ENCODE measurements at regions not wholly inside any gene's neighbourhood (a gene's known extent, or its start where the extent isn't known, plus 50 kb on each side); places are given as distances from the start of the nearest gene placed in this dataset.

DNA sequence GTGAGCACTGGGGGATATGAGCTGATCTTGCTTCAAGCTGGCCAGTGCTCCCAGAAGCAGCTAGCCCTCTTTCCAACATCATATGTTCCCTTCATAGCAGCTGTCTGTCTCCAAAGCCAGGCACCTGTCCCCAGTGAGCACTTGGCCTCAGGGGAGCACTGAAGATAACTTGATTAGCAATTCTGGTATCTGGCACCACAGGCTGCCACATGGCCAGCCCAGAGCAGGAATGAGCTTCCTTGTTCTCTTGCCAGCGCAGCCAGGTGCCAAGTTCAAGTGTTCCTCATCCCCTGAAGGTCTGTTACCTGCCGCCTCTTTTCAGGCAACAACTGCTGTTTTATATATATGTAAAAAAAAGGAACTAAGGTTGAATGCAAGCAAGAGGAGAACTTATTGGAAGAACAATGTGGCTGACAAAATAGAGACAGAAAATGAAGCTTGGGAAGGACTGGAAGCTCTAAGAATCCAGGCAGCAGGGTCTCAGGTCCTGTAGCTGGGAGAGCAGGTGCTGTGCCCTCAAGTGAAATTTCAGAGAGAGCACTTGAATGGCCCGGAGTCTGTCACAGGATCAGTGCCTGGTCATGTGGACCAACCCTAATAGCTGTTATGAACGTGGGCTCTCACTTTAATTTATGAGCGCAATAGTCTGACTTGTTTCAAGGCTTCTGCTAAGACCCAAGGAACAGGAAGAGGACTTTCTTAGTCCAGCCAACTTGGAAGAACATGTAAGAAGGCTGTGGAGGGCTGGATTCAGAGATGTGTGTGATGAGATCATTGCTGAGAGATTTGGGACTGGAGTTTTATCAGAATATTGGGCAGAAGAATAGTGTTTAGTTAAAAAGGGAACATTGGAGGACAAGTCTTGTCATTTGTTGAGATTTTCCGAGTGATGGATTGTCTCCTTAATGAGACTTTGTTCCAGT is 267.2 kb downstream of the GLRX3 start:
- Mint-ChIP-seq H3K27me3 (ENCODE audit: low read depth) (peaks cover 2% of the 10 kb centered on the region), H3K4me3 (no peak overlapping the region), H3K9me3 (no peaks in the 10 kb centered on the region), H3K4me1 (ENCODE audit: low read depth) (no peaks in the 10 kb centered on the region), H3K36me3 (ENCODE audit: insufficient read depth) (no peaks in the 10 kb centered on the region)
- DNase-seq (no peak), ATAC-seq (no peak)

DNA sequence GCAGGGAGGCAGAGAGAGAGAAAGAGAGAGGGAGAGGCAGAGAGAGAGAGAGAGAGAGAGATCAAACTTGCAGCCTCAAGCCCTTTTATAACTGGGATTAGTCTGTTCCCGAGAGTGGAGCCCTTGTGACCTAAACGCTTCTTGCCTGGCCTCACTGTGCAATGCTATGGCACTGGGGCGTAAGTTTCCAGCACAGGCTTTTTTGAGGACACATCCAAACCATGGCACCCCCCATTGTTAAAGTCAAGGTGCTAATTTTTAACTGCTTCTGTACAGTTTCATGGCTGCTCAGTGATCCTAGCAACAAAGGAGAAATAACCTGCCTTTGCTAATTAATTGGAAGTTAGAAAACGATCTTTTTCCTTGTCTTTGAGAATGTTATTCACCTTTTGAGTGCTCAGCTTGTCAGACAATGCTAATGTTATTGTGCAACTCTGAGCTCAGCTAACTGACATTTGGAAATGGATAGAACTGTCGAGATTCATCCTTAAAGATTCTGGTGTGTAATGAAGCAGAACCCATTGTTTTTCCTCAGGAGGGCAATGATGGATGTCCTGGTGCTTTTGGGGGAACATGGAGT is 268.4 kb downstream of the GLRX3 start:
- ATAC-seq (no peak), DNase-seq (no peak)
- peaks cover 2% of the 10 kb centered on the region for H3K27me3 Mint-ChIP-seq (ENCODE audit: low read depth)
- H3K4me3 Mint-ChIP-seq = no peak overlapping the region
- H3K36me3 Mint-ChIP-seq (ENCODE audit: insufficient read depth) = no peaks in the 10 kb centered on the region
- H3K9me3 Mint-ChIP-seq = no peaks in the 10 kb centered on the region
- H3K4me1 Mint-ChIP-seq (ENCODE audit: low read depth) = no peaks in the 10 kb centered on the region

DNA sequence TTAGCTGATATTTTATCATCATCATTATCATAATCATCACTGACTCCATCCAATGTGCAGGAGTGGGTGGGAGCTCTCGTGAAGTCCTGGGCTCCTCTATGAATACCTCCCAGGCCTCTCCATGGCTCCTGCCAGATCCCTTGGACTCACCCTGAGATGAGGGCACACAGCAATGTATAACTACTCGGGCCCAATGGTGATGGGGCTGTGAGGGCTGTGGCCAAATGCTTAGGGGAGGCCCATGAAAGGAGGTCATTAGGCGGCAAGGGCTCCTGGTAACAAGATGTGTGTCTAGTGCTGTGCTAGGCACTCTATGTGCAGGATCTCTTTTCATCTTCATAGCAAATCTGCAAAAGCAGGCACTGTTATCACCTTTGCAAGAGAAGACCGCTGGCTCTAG is 270.9 kb downstream of the GLRX3 start:
- no peak for ATAC-seq
- H3K4me3 Mint-ChIP-seq = no peak overlapping the region
- DNase-seq = no peak
- H3K27me3 Mint-ChIP-seq (ENCODE audit: low read depth) = peaks cover 2% of the 10 kb centered on the region
- no peaks in the 10 kb centered on the region for H3K36me3 Mint-ChIP-seq (ENCODE audit: insufficient read depth)
- no peaks in the 10 kb centered on the region for H3K9me3 Mint-ChIP-seq
- no peaks in the 10 kb centered on the region for H3K4me1 Mint-ChIP-seq (ENCODE audit: low read depth)

DNA sequence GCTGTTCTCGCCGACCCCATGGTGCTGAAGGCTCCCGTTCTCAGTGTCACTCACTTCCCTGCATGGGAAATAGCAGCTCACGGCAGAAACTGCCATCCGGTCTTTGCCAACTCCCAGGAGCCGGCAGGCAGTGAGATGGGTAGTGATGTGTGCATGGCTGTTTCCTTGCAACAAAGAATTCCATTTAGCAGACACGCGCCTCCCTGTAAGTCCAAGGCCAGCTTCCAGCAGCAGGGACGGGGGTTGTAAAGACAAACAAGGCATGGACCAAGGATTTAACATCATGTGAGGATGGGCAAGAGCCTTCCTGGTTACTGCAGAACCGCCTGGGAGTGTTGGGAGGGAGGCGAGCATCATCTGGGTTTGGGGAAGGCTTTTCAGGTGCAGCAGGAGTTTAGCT is 273.1 kb downstream of the GLRX3 start:
- H3K4me3 Mint-ChIP-seq = no peak overlapping the region

DNA sequence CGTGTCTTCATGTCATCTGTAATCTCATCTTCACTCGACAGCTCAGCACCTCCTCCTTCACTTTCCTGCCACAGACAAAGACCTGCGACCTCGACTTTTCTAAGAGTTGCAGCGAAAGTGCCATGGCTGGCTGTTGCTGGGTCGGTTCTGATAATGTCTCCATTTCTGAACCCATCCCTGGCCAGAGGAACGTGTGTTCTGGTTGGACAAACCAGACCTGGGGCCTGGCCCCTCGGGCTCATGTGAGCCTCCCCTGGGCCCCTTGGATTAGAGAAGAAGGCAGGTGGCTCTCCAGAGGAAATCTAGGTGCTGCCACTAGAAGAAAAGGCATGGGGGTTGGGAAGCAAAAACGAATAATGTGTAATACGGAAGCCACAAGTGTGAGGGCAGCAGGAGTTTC is 273.7 kb downstream of the GLRX3 start:
- Mint-ChIP-seq H3K27me3 (ENCODE audit: low read depth) (peaks cover 2% of the 10 kb centered on the region), H3K4me3 (no peak overlapping the region), H3K4me1 (ENCODE audit: low read depth) (no peaks in the 10 kb centered on the region), H3K36me3 (ENCODE audit: insufficient read depth) (no peaks in the 10 kb centered on the region), H3K9me3 (no peaks in the 10 kb centered on the region)
- DNase-seq (no peak), ATAC-seq (no peak)

More for the DNA sequence above, 273.1 kb downstream of the GLRX3 start:
- no peak for ATAC-seq
- no peaks in the 10 kb centered on the region for H3K9me3 Mint-ChIP-seq
- no peaks in the 10 kb centered on the region for H3K36me3 Mint-ChIP-seq (ENCODE audit: insufficient read depth)
- DNase-seq = no peak
- H3K4me1 Mint-ChIP-seq (ENCODE audit: low read depth) = no peaks in the 10 kb centered on the region
- H3K27me3 Mint-ChIP-seq (ENCODE audit: low read depth) = peaks cover 2% of the 10 kb centered on the region

DNA sequence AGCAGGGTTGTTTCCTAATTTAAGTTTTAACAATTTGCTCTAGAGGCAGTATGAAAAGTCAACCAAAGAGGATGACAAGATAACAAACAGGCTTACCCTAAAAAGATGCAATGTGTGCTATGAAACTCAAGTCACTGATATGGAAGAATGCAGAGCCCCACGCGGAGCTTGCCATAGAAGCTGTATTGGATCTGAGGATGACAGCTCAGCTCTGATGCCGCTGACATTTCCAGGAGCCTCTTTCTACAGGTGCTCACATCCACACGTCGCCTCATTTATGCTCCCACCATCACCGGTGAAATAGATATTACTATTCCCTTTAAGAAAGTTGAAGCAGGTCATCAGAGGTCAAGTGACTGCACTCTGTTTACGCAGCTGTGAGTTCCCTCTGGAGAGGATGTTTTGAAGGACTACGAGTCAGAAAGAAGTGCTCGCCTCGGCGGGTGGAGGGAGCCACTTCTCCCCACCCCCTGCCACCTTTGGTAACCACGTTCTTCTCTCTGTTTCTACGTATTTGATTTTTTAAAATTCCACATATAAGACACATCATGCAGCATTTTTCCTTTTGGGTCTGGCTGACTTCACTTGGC is 275.4 kb downstream of the GLRX3 start:
- no peak for ATAC-seq
- DNase-seq = no peak
- Mint-ChIP-seq H3K4me1 (ENCODE audit: low read depth) (no peaks in the 10 kb centered on the region), H3K4me3 (no peak overlapping the region), H3K36me3 (ENCODE audit: insufficient read depth) (no peaks in the 10 kb centered on the region), H3K9me3 (no peaks in the 10 kb centered on the region), H3K27me3 (ENCODE audit: low read depth) (no peaks in the 10 kb centered on the region)

DNA sequence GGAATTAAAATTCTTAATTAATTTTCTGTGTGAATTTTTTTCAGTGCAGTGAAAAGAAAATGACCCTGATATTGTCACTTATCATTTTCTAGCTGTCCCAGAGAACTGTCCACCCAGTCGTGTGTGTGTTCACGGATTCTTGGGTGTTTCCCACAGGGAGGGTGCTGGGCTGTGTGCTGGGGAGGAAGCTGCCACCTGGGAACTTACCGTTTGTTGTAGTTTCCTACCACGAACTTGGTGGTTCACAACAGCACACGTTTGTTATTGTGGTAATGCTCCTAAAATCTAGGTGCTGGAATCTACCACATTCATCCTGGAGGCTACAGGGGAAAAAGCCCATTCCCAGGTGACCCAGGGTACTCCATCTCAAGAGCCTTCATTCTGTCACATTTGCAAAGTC is 276.1 kb downstream of the GLRX3 start:
- no peaks in the 10 kb centered on the region for H3K9me3 Mint-ChIP-seq
- DNase-seq (no peak), ATAC-seq (no peak)
- no peaks in the 10 kb centered on the region for H3K4me1 Mint-ChIP-seq (ENCODE audit: low read depth)
- H3K36me3 Mint-ChIP-seq (ENCODE audit: insufficient read depth) = no peaks in the 10 kb centered on the region
- no peak overlapping the region for H3K4me3 Mint-ChIP-seq
- H3K27me3 Mint-ChIP-seq (ENCODE audit: low read depth) = no peaks in the 10 kb centered on the region

DNA sequence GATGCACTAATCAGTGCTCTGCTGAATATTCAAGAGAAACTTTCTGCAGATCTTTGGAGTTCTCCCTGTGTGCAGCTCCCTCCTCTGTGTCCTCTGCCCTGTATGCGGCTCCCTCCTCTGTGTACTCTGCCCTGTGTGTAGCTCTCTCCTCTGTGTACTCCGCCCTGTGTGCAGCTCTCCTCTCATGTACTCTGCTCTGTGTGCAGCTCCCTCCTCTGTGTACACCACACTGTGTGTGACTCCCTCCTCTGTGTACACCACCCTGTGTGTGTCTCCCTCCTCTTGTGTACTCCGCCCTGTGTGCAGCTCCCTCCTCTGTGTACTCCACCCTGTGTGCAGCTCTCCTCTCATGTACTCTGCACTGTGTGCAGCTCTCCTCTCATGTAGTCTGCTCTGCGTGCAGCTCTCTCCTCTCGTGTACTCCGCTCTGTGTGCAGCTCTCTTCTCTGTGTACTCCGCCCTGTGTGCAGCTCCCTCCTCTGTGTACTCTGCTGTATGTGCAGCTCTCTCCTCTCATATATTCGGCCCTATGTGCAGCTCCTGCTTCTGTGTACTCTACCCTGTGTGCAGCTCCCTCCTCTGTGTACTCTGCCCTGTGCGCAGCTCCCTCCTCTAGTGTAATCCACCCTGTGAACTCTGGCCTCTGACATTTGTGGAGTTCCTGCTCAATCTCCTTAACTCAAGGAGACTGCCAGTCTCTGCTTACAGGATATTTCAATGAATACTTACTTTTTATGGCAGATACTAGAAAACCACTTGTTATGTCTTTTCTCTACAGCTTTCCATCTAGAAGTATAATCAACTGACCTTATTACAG is 280.4 kb downstream of the GLRX3 start:
- H3K36me3 Mint-ChIP-seq (ENCODE audit: insufficient read depth) = no peaks in the 10 kb centered on the region
- ATAC-seq (no peak), DNase-seq (no peak)
- H3K9me3 Mint-ChIP-seq = no peaks in the 10 kb centered on the region
- no peak overlapping the region for H3K4me3 Mint-ChIP-seq
- no peaks in the 10 kb centered on the region for H3K27me3 Mint-ChIP-seq (ENCODE audit: low read depth)
- H3K4me1 Mint-ChIP-seq (ENCODE audit: low read depth) = no peaks in the 10 kb centered on the region

DNA sequence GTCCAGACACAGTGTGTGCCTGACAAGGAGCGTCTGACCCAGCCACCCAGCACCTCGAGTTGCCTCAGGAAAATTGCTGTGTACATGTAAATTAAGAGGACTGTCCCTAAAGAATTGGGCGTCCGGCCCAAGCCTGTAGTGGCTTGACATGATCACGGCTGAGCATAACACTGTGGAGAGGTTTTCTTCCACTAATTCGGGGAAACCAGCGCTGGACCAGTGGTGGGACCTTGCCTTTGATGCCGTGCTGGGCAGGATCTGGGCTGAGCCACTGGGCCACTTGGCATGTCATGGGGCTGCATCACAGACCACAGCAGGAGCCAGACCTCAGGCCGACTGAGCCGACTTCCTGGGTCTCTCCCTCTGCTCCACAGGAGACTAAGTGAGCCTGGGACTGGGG is 282.5 kb downstream of the GLRX3 start:
- no peak for ATAC-seq
- no peaks in the 10 kb centered on the region for H3K36me3 Mint-ChIP-seq (ENCODE audit: insufficient read depth)

DNA sequence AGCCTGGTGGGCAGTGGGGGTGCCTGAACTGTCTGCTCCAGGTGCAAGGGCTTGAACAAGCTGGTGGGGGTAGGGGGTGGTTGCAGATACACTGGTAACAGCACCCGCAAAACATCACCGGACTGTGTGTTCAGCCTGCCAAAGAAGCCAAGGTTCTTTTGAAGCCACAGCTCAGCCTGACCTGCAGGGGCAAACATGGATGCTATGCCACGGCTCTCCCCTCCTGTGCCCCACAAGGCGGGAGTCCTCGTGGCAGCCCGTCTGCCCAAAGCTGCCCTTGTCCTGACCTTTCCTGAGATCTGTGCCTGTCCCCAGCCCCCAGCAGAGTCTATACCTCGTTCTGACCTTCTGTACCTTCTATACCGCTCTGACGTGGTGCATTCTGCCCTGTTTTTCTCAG is 285.7 kb downstream of the GLRX3 start:
- ATAC-seq = no peak
- no peaks in the 10 kb centered on the region for H3K4me1 Mint-ChIP-seq (ENCODE audit: low read depth)
- no peaks in the 10 kb centered on the region for H3K36me3 Mint-ChIP-seq (ENCODE audit: insufficient read depth)
- H3K4me3 Mint-ChIP-seq = no peak overlapping the region
- DNase-seq = no peak
- H3K9me3 Mint-ChIP-seq = peaks cover 4% of the 10 kb centered on the region
- peaks cover 5% of the 10 kb centered on the region for H3K27me3 Mint-ChIP-seq (ENCODE audit: low read depth)

More for the DNA sequence above, 282.5 kb downstream of the GLRX3 start:
- H3K27me3 Mint-ChIP-seq (ENCODE audit: low read depth) = peaks cover 5% of the 10 kb centered on the region
- DNase-seq = no peak
- H3K4me3 Mint-ChIP-seq = no peak overlapping the region
- H3K4me1 Mint-ChIP-seq (ENCODE audit: low read depth) = no peaks in the 10 kb centered on the region
- H3K9me3 Mint-ChIP-seq = peaks cover 4% of the 10 kb centered on the region

DNA sequence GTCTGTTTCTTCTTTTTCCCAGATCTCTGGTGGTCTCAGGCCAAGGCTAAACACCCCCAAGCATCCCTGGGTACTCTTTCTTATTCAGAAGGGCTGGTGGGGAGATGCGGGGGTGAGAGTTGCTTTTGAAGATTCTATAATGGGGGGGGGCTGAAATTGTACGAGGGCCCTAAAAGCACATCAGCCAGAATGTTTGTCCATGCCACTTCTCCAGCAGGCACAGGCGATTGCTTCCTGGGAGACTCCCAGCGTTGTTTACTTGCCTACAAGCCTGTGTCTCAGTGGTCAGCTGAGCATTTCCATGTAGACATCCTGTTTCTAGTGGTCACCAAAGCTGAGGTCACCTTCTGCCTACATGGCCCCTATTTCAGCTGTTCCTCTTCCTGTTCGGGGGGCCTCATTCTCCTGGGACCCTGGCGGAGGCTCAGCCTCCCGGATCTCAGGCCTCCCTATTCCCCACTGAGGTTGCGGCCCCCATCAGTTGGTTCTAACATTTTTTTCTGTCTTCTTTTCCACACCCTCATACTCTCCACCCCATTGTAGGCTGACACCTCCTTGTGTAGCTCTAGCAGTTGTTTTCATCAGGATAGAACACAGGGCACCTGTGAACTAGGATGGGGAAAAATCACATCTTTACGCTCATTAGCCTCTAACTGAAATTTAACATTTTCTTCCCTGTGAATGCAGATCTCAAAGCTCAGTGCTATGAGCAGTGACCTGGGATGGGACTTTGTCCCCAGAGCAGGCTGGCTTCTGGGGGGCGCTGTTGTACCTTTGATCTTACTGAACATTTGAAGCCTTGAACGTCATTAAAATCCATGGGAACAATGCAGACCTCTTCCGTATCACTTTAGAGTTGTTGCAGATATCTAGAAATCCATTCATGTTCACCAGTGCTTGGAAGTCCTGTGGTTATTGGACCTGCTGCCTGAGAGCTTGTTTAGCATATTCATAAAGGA is 286.5 kb downstream of the GLRX3 start:
- H3K4me1 Mint-ChIP-seq (ENCODE audit: low read depth) = no peaks in the 10 kb centered on the region
- no peaks in the 10 kb centered on the region for H3K36me3 Mint-ChIP-seq (ENCODE audit: insufficient read depth)
- peaks cover 5% of the 10 kb centered on the region for H3K27me3 Mint-ChIP-seq (ENCODE audit: low read depth)
- ATAC-seq (no peak), DNase-seq (no peak)
- H3K4me3 Mint-ChIP-seq = no peak overlapping the region
- peaks cover 4% of the 10 kb centered on the region for H3K9me3 Mint-ChIP-seq

DNA sequence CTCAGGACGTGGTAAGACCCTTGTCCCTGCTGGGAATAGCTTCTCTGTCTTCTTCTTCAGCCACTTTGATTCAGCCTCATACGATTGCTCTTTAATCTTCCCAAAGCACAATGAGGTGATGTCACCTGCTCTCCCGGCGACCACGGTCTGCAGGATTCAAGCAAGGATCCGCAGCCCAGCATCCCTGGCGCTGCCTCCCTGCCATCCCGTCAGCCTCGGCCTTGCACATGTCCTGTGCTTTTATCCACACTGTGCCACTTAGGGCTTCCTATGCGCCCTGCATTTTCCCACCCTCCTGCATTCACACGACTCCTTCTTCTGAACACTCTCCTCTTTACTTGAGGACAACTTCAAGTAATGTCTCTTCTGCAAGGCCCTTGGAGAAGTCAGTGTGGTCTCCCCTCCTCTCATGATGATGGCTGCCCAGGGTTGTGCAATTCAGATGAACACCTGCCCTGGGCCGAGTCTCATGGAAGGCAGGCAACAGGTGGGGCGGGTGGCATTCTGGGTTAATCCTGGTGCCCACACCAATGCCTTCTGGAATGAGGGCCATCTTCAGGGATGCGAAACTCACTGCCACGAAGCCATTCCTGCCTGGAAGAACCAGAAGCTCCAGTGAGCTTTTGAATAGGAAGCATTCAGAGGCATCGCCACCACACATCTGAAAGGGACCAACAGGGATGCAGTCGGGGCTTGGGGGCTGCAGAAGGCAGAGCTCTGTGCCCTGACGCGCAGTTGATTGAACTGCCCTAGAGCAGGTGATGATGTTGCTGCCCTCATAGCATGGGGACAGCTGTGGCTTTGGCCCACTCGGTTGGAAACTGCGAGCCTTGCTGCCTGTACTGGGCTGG is 287.5 kb downstream of the GLRX3 start:
- ATAC-seq (no peak), DNase-seq (no peak)
- no peaks in the 10 kb centered on the region for H3K36me3 Mint-ChIP-seq (ENCODE audit: insufficient read depth)
- H3K9me3 Mint-ChIP-seq = peaks cover 4% of the 10 kb centered on the region
- H3K27me3 Mint-ChIP-seq (ENCODE audit: low read depth) = peaks cover 5% of the 10 kb centered on the region
- no peaks in the 10 kb centered on the region for H3K4me1 Mint-ChIP-seq (ENCODE audit: low read depth)
- no peak overlapping the region for H3K4me3 Mint-ChIP-seq

DNA sequence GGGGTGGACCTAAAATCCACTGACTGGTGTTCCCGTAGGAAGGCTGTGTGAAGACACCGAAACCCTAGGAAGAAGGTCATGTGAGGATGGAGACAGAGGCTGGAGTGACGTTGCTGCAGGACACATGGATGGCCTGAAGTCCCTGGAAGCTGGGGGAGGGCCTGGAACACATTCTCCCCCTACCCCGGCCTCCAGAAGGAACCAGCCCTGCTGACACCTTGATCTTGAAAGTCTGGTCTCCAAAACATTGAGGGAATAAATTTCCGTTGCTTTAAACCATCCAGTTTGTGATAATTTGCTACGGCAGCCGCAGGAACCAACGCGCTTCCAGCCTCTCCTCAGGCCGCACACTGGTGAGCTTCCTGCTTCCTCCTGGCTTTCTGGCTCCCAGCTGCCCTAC is 288.2 kb downstream of the GLRX3 start:
- ATAC-seq (no peak), DNase-seq (no peak)
- H3K36me3 Mint-ChIP-seq (ENCODE audit: insufficient read depth) = no peaks in the 10 kb centered on the region
- no peak overlapping the region for H3K4me3 Mint-ChIP-seq
- peaks cover 4% of the 10 kb centered on the region for H3K9me3 Mint-ChIP-seq
- H3K27me3 Mint-ChIP-seq (ENCODE audit: low read depth) = peaks cover 5% of the 10 kb centered on the region
- no peaks in the 10 kb centered on the region for H3K4me1 Mint-ChIP-seq (ENCODE audit: low read depth)

Measured in activated T-cell treated with anti-CD3 and anti-CD28 coated beads, Interleukin-2, amount 50 U/mL, for 4 hours (primary cell).